Tibial nerve (tissue), 4 donors: ENCODE measurements at regions not wholly inside any gene's neighbourhood (a gene's known extent, or its start where the extent isn't known, plus 50 kb on each side); places are given as distances from the start of the nearest gene placed in this dataset.

Experiments used
- EP300 ChIP-seq, 2 donors: sonication (generic); formaldehyde crosslinking; IDR thresholded peaks; one replicate each; pipeline ENCODE4 v1.6.1; 2017; ENCODE audit warnings: antibody characterized with exemption in 2 of 2, mild to moderate bottlenecking in 1 of 2
- TF ChIP-seq, protein P1 (sequence below), 5 experiments: fragments of 200-600 bp in 3 of 5; fragments of 450-650 bp in 2 of 5; sonication (generic) in 3 of 5; IDR thresholded peaks; one replicate each; pipeline ENCODE4 v1.5.1; 2016 to 2019; ENCODE audit warnings: antibody characterized with exemption in 5 of 5, mild to moderate bottlenecking in 3 of 5, moderate library complexity in 2 of 5

DNA sequence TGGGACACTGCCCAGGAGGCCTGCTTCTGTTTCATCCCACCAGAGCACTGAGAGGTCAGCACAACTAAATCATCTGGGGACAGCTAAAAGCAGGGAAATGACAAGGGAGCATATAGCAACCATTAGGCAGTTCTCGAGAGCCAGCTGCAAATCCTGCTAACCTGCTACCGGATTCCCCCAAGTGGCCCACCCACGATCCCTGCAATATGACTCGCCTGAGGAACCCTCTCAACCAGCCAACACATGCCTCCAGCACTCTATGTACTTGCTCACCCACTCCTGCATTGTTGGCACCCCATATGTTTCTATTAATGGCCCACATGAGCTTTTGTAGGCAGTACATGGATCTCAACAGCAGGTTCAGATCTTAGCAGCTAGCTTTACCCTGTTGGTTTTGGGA, 326.0 kb downstream of the GABRG2 start:
- TF ChIP-seq, protein P1, sequence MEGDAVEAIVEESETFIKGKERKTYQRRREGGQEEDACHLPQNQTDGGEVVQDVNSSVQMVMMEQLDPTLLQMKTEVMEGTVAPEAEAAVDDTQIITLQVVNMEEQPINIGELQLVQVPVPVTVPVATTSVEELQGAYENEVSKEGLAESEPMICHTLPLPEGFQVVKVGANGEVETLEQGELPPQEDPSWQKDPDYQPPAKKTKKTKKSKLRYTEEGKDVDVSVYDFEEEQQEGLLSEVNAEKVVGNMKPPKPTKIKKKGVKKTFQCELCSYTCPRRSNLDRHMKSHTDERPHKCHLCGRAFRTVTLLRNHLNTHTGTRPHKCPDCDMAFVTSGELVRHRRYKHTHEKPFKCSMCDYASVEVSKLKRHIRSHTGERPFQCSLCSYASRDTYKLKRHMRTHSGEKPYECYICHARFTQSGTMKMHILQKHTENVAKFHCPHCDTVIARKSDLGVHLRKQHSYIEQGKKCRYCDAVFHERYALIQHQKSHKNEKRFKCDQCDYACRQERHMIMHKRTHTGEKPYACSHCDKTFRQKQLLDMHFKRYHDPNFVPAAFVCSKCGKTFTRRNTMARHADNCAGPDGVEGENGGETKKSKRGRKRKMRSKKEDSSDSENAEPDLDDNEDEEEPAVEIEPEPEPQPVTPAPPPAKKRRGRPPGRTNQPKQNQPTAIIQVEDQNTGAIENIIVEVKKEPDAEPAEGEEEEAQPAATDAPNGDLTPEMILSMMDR (IDR thresholded peaks at IDR 0.05) = no peak
- TF ChIP-seq EP300 (IDR thresholded peaks at IDR 0.05) = no peak
